H1 (cell line): ENCODE measurements at regions not wholly inside any gene's neighbourhood (a gene's known extent, or its start where the extent isn't known, plus 50 kb on each side); places are given as distances from the start of the nearest gene placed in this dataset.

Experiments used
- CTCF ChIA-PET: fragments of 300-600 bp; sonication (Branson Sonifier 250); formaldehyde crosslinking; loops from one replicate; lab custom pipeline; 2021; ENCODE audit not compliant: partially characterized antibody; lab: Charles Lee
- POLR2A ChIA-PET: fragments of 300-600 bp; sonication (Branson Sonifier 250); formaldehyde crosslinking; loops from one replicate; lab custom pipeline; 2021; ENCODE audit warnings: inconsistent platforms; ENCODE audit not compliant: partially characterized antibody; lab: Charles Lee
- DNase-seq, 2 experiments: peaks; one replicate each; pipeline versions ENCODE4 v3.0.0 to v3.0.0-alpha.2; 2010 to 2022; ENCODE audit warnings: low spot score in 2 of 2, low read depth in 1 of 2, mixed read lengths in 1 of 2
- FAIRE-seq: peaks from 2 replicates; lab custom pipeline; 2011; peaks lifted over from hg19 to GRCh38; lab: Jason Lieb, UNC
- H2AFZ ChIP-seq: 2 replicates; pipeline ENCODE4 v1.8.1; 2012; ENCODE audit warnings: low read length, inconsistent platforms
- H2AK5ac ChIP-seq: 2 replicates; pipeline ENCODE4 v1.6.1; 2013; ENCODE audit warnings: low read depth, low read length
- H2BK120ac ChIP-seq: replicated peaks from 2 replicates; pipeline ENCODE3; 2013; ENCODE audit warnings: low read depth, low read length, inconsistent platforms
- H2BK12ac ChIP-seq: 2 replicates; pipeline ENCODE4 v1.6.1; 2013; ENCODE audit warnings: low read depth, low read length
- H2BK15ac ChIP-seq: 2 replicates; pipeline ENCODE4 v1.6.1; 2013; ENCODE audit warnings: low read length
- H2BK20ac ChIP-seq: 2 replicates; pipeline ENCODE4 v1.6.1; 2013; ENCODE audit warnings: low read length
- H2BK5ac ChIP-seq: 2 replicates; pipeline ENCODE4 v1.6.1; 2013; ENCODE audit warnings: low read depth, low read length
- H3K14ac ChIP-seq: 2 replicates; pipeline ENCODE4 v1.6.1; 2013; ENCODE audit warnings: inconsistent platforms; ENCODE audit not compliant: insufficient read length
- H3K18ac ChIP-seq: 2 replicates; pipeline ENCODE4 v1.6.1; 2013; ENCODE audit warnings: low read length; ENCODE audit errors: extremely low read depth
- H3K23ac ChIP-seq: 2 replicates; pipeline ENCODE4 v1.6.1; 2013; ENCODE audit warnings: inconsistent platforms; ENCODE audit not compliant: insufficient read length
- H3K23me2 ChIP-seq: 2 replicates; pipeline ENCODE4 v1.6.1; 2013; ENCODE audit warnings: low read depth, low read length
- H3K27ac ChIP-seq: 2 replicates; pipeline ENCODE4 v1.6.1; 2011; ENCODE audit warnings: low read depth, low read length, inconsistent platforms
- H3K27me3 ChIP-seq, 4 experiments: replicated peaks in 1 of 4; 1 replicate in 1 of 4; 2 replicates in 3 of 4; pipeline versions ENCODE4 v1.6.1 to v1.8.1; 2011 to 2013; ENCODE audit warnings: low read length in 3 of 4, mild to moderate bottlenecking in 3 of 4, inconsistent platforms in 2 of 4, mixed read lengths in 2 of 4, moderate library complexity in 1 of 4; ENCODE audit not compliant: control insufficient read depth in 3 of 4, insufficient read depth in 3 of 4; ENCODE audit errors: extremely low read depth in 1 of 4
- H3K36me3 ChIP-seq, 4 experiments: 2 replicates each; pipeline versions ENCODE4 v1.6.1 to v1.8.1; 2011 to 2013; ENCODE audit warnings: mild to moderate bottlenecking in 4 of 4, low read length in 3 of 4, moderate library complexity in 2 of 4, control low read depth in 1 of 4, inconsistent platforms in 1 of 4; ENCODE audit not compliant: insufficient read depth in 4 of 4, control insufficient read depth in 2 of 4
- H3K4ac ChIP-seq: replicated peaks from 2 replicates; pipeline ENCODE3; 2013; ENCODE audit warnings: low read length, low read depth, mixed read lengths, inconsistent platforms; ENCODE audit not compliant: insufficient read length
- H3K4me1 ChIP-seq, 4 experiments: replicated peaks in 1 of 4; 1 replicate in 1 of 4; 2 replicates in 3 of 4; pipeline versions ENCODE4 v1.6.1 to v1.8.1; 2011 to 2013; ENCODE audit warnings: low read length in 3 of 4, inconsistent platforms in 2 of 4, mixed read lengths in 1 of 4; ENCODE audit not compliant: insufficient read depth in 4 of 4, control insufficient read depth in 3 of 4
- H3K4me2 ChIP-seq, 2 experiments: 2 replicates each; pipeline versions ENCODE4 v1.6.1 to v1.8.1; 2011 to 2013; ENCODE audit warnings: low read depth in 2 of 2, low read length in 2 of 2, control low read depth in 1 of 2, inconsistent platforms in 1 of 2, mild to moderate bottlenecking in 1 of 2; ENCODE audit not compliant: insufficient read depth in 1 of 2
- H3K4me3 ChIP-seq, 4 experiments: fragments of 200-600, 300-600 bp in 1 of 4; sonication (generic), shearing (Covaris generic), sonication (Bioruptor Twin) in 1 of 4; 2 replicates each; pipeline versions ENCODE4 v1.5.1 to v1.8.1; 2011 to 2016; ENCODE audit warnings: low read length in 4 of 4, low read depth in 3 of 4, control low read depth in 2 of 4, inconsistent platforms in 2 of 4, mild to moderate bottlenecking in 2 of 4, mixed read lengths in 1 of 4, moderate library complexity in 1 of 4; ENCODE audit not compliant: insufficient read depth in 2 of 4; ENCODE audit errors: extremely low read depth in 1 of 4
- H3K56ac ChIP-seq: replicated peaks from 2 replicates; pipeline ENCODE3; 2013; ENCODE audit warnings: low read depth, mild to moderate bottlenecking, mixed read lengths, low read length, inconsistent platforms; ENCODE audit not compliant: insufficient read length
- H3K79me1 ChIP-seq: 2 replicates; pipeline ENCODE4 v1.6.1; 2013; ENCODE audit warnings: low read depth, low read length, control low read depth
- H3K79me2 ChIP-seq, 2 experiments: 2 replicates each; pipeline versions ENCODE4 v1.6.1 to v1.8.1; 2012 to 2013; ENCODE audit warnings: low read length in 2 of 2, mild to moderate bottlenecking in 2 of 2, inconsistent platforms in 1 of 2; ENCODE audit not compliant: insufficient read depth in 2 of 2, control insufficient read depth in 1 of 2
- H3K9ac ChIP-seq, 4 experiments: replicated peaks in 1 of 4; 1 replicate in 1 of 4; 2 replicates in 3 of 4; pipeline versions ENCODE4 v1.6.1 to v1.8.1; 2011 to 2013; ENCODE audit warnings: low read depth in 3 of 4, low read length in 3 of 4, control low read depth in 2 of 4, mild to moderate bottlenecking in 2 of 4, moderate library complexity in 2 of 4, inconsistent platforms in 1 of 4; ENCODE audit errors: extremely low read depth in 1 of 4
- H3K9me3 ChIP-seq, 2 experiments: 2 replicates each; pipeline versions ENCODE4 v1.6.1 to v1.8.1; 2012 to 2013; ENCODE audit warnings: mild to moderate bottlenecking in 2 of 2, moderate library complexity in 2 of 2, control low read depth in 1 of 2, inconsistent platforms in 1 of 2, low read depth in 1 of 2, low read length in 1 of 2, mixed read lengths in 1 of 2; ENCODE audit not compliant: insufficient read depth in 2 of 2
- H4K20me1 ChIP-seq, 2 experiments: replicated peaks in 1 of 2; 2 replicates each; pipeline versions ENCODE3 to v1.8.1; 2011 to 2013; ENCODE audit warnings: inconsistent platforms in 2 of 2, low read length in 2 of 2, mild to moderate bottlenecking in 1 of 2; ENCODE audit not compliant: insufficient read depth in 2 of 2, control insufficient read depth in 1 of 2
- H4K5ac ChIP-seq: 2 replicates; pipeline ENCODE4 v1.6.1; 2013; ENCODE audit warnings: low read length, low read depth, mixed read lengths, inconsistent platforms; ENCODE audit not compliant: insufficient read length
- H4K8ac ChIP-seq: 2 replicates; pipeline ENCODE4 v1.8.0; 2013; ENCODE audit warnings: mild to moderate bottlenecking, moderate library complexity, low read length, inconsistent platforms; ENCODE audit not compliant: insufficient read depth; ENCODE audit errors: extremely low read depth
- H4K91ac ChIP-seq: replicated peaks from 2 replicates; pipeline ENCODE3; 2013; ENCODE audit warnings: low read length, mixed read lengths, inconsistent platforms; ENCODE audit not compliant: insufficient read length
- GTF2F1 ChIP-seq: IDR thresholded peaks from 2 replicates; pipeline ENCODE4 v1.6.1; 2012; ENCODE audit warnings: low read depth, low read length, improper control_type of control experiment, borderline replicate concordance
- KDM1A ChIP-seq: fragments of 200-600, 300-600 bp; sonication (generic); IDR thresholded peaks from 2 replicates; pipeline ENCODE4 v1.7.1; 2016; ENCODE audit warnings: mild to moderate bottlenecking, low read length, borderline replicate concordance
- RNF2 ChIP-seq: fragments of 200-900, 300-1000 bp; sonication (generic); IDR thresholded peaks from 2 replicates; pipeline ENCODE4 v1.7.1; 2016; ENCODE audit warnings: borderline replicate concordance, low read depth, mild to moderate bottlenecking, antibody characterized with exemption, low read length; ENCODE audit not compliant: poor library complexity, severe bottlenecking; ENCODE audit errors: missing control alignments
- USF2 ChIP-seq: IDR thresholded peaks from 2 replicates; pipeline ENCODE4 v1.6.1; 2011; ENCODE audit warnings: low read length, improper control_type of control experiment
- ZNF274 ChIP-seq: IDR thresholded peaks from 2 replicates; pipeline ENCODE4 v1.7.0; 2012; ENCODE audit warnings: low read length, borderline replicate concordance; ENCODE audit errors: extremely low read depth
- WGBS, 2 experiments: shearing (Covaris generic) in 1 of 2; methylation state at CpG; one replicate each; pipeline versions ENCODE4 v1.1.6 to v1.1.7; 2013 to 2015; ENCODE audit warnings: low lambda C conversion rate in 2 of 2, mixed read lengths in 2 of 2, inconsistent platforms in 1 of 2, low coverage in 1 of 2, missing lambda C conversion rate in 1 of 2; ENCODE audit not compliant: insufficient replicate concordance in 2 of 2, insufficient coverage in 1 of 2, insufficient read length in 1 of 2; ENCODE audit errors: extremely low coverage in 1 of 2, missing lambda C conversion rate in 1 of 2; 5-methylcytosine and 5-hydroxymethylcytosine counted together
- TF ChIP-seq, protein P1 (sequence below): IDR thresholded peaks from 2 replicates; pipeline ENCODE4 v1.6.1; 2012; ENCODE audit warnings: inconsistent platforms

GRCh38 chrX:121858867-121859647 lies 811.6 kb downstream of the GLUD2 start:
- Histone ChIP-seq H3K23ac (no peak overlapping the region), H3K27me3 (no peaks in the 10 kb centered on the region), H2AK5ac (no peak overlapping the region), H3K4ac (no peak overlapping the region), H3K4me1 (no peaks in the 10 kb centered on the region), H4K91ac (no peak overlapping the region), H3K9ac (no peak overlapping the region), H3K79me2 (no peaks in the 10 kb centered on the region), H3K56ac (no peak overlapping the region), H4K8ac (no peak overlapping the region), H3K9me3 (no peaks in the 10 kb centered on the region), H2BK20ac (no peak overlapping the region), H3K79me1 (no peaks in the 10 kb centered on the region), H3K18ac (no peak overlapping the region), H3K23me2 (no peaks in the 10 kb centered on the region), H4K5ac (no peak overlapping the region)
- 78% methylated on average over 6 of the region's 8 CpGs; no CpG with 5 or more reads in 1 of the 2 experiments for WGBS, 2 experiments
- no peak for FAIRE-seq
- POLR2A ChIA-PET = no interaction called here
- CTCF ChIA-PET = interaction anchor here (1.9 kb wide), 1 partner anchor 12 kb away, joined by 5 read pairs; no protein-coding TSS in a partner anchor
- TF ChIP-seq RNF2 = no peak
- no peak for TF ChIP-seq USF2
- TF ChIP-seq GTF2F1 = no peak
- TF ChIP-seq KDM1A = no peak
- TF ChIP-seq, protein P1, sequence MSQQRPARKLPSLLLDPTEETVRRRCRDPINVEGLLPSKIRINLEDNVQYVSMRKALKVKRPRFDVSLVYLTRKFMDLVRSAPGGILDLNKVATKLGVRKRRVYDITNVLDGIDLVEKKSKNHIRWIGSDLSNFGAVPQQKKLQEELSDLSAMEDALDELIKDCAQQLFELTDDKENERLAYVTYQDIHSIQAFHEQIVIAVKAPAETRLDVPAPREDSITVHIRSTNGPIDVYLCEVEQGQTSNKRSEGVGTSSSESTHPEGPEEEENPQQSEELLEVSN = no peak
- no peak for TF ChIP-seq ZNF274
- TF ChIP-seq, all 59 proteins: peak for 0
- no peak overlapping the region for H3K4me2 ChIP-seq
- H2AFZ ChIP-seq = no peak overlapping the region
- no peak overlapping the region for H3K4me3 ChIP-seq
- H2BK15ac ChIP-seq = no peak overlapping the region
- no peak overlapping the region for H2BK5ac ChIP-seq
- DNase-seq = no peak
- H2BK120ac ChIP-seq = no peak overlapping the region
- no peaks in the 10 kb centered on the region for H4K20me1 ChIP-seq
- no peak overlapping the region for H2BK12ac ChIP-seq
- H3K27ac ChIP-seq = no peak overlapping the region
- H3K36me3 ChIP-seq = no peaks in the 10 kb centered on the region
- no peak overlapping the region for H3K14ac ChIP-seq
